Heart right ventricle (tissue), 16 donors: ENCODE measurements at regions not wholly inside any gene's neighbourhood (a gene's known extent, or its start where the extent isn't known, plus 50 kb on each side); places are given as distances from the start of the nearest gene placed in this dataset.
A peak's percentile ranks its signal among the peaks of the same experiment; 100 is the strongest.

ENCODE experiments used
- ATAC-seq, 8 donors: fragments of 200-7000 bp; cut with Tn5 transposase; one replicate each; pipeline ENCODE4 v1.9.1; 2020; ENCODE audit warnings: mild to moderate bottlenecking in 8 of 8, moderate library complexity in 8 of 8, moderate number of reproducible peaks in 1 of 8
- DNase-seq, 2 donors: peaks; one replicate each; pipeline ENCODE4 v3.0.0-alpha.2; 2020
- H3K27ac ChIP-seq, 10 donors: fragments of 200-600 bp; sonication (generic) in 2 of 10; one replicate each; pipeline versions ENCODE4 v1.5.0 to v1.8.0; 2020 to 2022; ENCODE audit warnings: mild to moderate bottlenecking in 3 of 10
- H3K27me3 ChIP-seq, 7 donors: fragments of 200-600 bp; one replicate each; pipeline ENCODE4 v1.8.0; 2021 to 2022; ENCODE audit warnings: mild to moderate bottlenecking in 2 of 7
- H3K36me3 ChIP-seq, 9 donors: fragments of 200-600 bp; sonication (generic) in 1 of 9; one replicate each; pipeline versions ENCODE4 v1.5.0 to v1.8.0; 2020 to 2022; ENCODE audit warnings: mild to moderate bottlenecking in 2 of 9
- H3K4me1 ChIP-seq, 9 donors: fragments of 200-600 bp; sonication (generic) in 1 of 9; one replicate each; pipeline versions ENCODE4 v1.5.0 to v1.8.0; 2020 to 2022; ENCODE audit warnings: mild to moderate bottlenecking in 4 of 9
- H3K4me3 ChIP-seq, 10 donors: fragments of 200-600 bp; sonication (generic) in 2 of 10; one replicate each; pipeline versions ENCODE4 v1.5.0 to v1.8.0; 2020 to 2022; ENCODE audit warnings: mild to moderate bottlenecking in 7 of 10, moderate library complexity in 2 of 10
- H3K9me3 ChIP-seq, 11 donors: fragments of 200-600 bp in 10 of 11; sonication (generic) in 2 of 11; one replicate each; pipeline versions ENCODE4 v1.5.0 to v1.8.0; 2013 to 2022; ENCODE audit warnings: mild to moderate bottlenecking in 2 of 11, control low read depth in 1 of 11, moderate library complexity in 1 of 11
- CTCF ChIP-seq, 9 donors: fragments of 200-600 bp; sonication (generic) in 2 of 9; IDR thresholded peaks; one replicate each; pipeline versions ENCODE4 v1.5.0 to v1.8.0; 2021 to 2022; ENCODE audit warnings: antibody characterized with exemption in 9 of 9, mild to moderate bottlenecking in 5 of 9, moderate library complexity in 1 of 9
- WGBS, 2 donors: extraction: QIAGEN DNeasy Blood & Tissue Kit; methylation state at CpG; one replicate each; pipeline ENCODE4 v1.1.7; 2013; ENCODE audit warnings: inconsistent platforms in 1 of 2; 5-methylcytosine and 5-hydroxymethylcytosine counted together
- intact Hi-C, 10 donors: fragments of 100-400 bp; cut with DNase I; formaldehyde crosslinking; loops; one replicate each; pipeline versions ENCODE4 v1.11.1 to v1.14.2; 2022
- donor health status: Arrhythmogenic right ventricular cardiomyopathy.
- donor health status: ischemic (EF 13 %, LVEDD 7.1; RV severe dilation, severe dysfunction).
- donor health status: healthy with polysubstance abuse.
- donor health status: DM: no; HTN: yes; CAD: no.
- donor health status: DM: no; HTN: no; CAD: no.
- donor health status: ischemic (EF 25% LVEDD 6.9; RV normal size, moderate dysfunction).
- donor health status: ischemic (EF 25% LVEDD 5.7; RV mildly dilated, moderate dysfunction).
- donor health status: healthy.
- donor health status: DM: yes; HTN: yes; CAD: no.
- donor health status: Ischemic cardiomyopathy.
- donor health status: ischemic (EF 35%, LVEDD 5.7; RV mildly dilated, moderate dysfunction).
- donor health status: nonischemic (EF 11% LVEDD 7.7; RV severe dilation, severe dysfunction).
- donor health status: DM: yes; HTN: yes; CAD: no.
- donor health status: PGD.
- donor health status: ischemic (EF 29% LVEDD 5.4; RV normal size, mild dysfunction).
- donor health status: nonischemic (EF 23%, LVEDD 6.1; RV moderate dilation, normal function).

- no peak overlapping the region for H3K4me3 ChIP-seq
- peaks cover 0 to 33% (median 8%) of the 10 kb centered on the region in 9 donors for H3K4me1 ChIP-seq
- WGBS, 2 donors: 42 to 47% methylated on average over 2 of the region's 2 CpGs
- H3K9me3 ChIP-seq: peaks cover 0 to 8% (median 0%) of the 10 kb centered on the region in 11 donors
- ATAC-seq (no peak), DNase-seq (no peak)
- intact Hi-C loops: loop anchor here in 1 of 10 donors (10.0 kb wide), 1 partner anchor 817 kb away; no protein-coding TSS in a partner anchor
- H3K27ac ChIP-seq: no peak overlapping the region
- no peaks in the 10 kb centered on the region for H3K36me3 ChIP-seq
- no peak for TF ChIP-seq CTCF (IDR thresholded peaks at IDR 0.05)
- H3K27me3 ChIP-seq: no peaks in the 10 kb centered on the region
Measured at GRCh38 chr4:27917381-27917780, 1056.7 kb downstream of the STIM2 start.

GRCh38 chr4:27921231-27921630, 1060.6 kb downstream of the STIM2 start:
- TF ChIP-seq CTCF (IDR thresholded peaks at IDR 0.05): no peak
- WGBS, 2 donors: 41 to 53% methylated on average over 4 of the region's 4 CpGs
- H3K4me1 ChIP-seq: peaks cover 0 to 33% (median 7%) of the 10 kb centered on the region in 9 donors
- ATAC-seq (peak in 2 of 8 donors; percentile 29 to 31), DNase-seq (no peak)
- peak overlapping the region in 1 of 10 donors; percentile 45 for H3K27ac ChIP-seq
- no peaks in the 10 kb centered on the region for H3K27me3 ChIP-seq
- no peaks in the 10 kb centered on the region for H3K9me3 ChIP-seq
- no peaks in the 10 kb centered on the region for H3K36me3 ChIP-seq
- no peak overlapping the region for H3K4me3 ChIP-seq
- intact Hi-C loops: no loop called here

GRCh38 chr4:27928761-27929540, 1068.3 kb downstream of the STIM2 start:
- DNase-seq: no peak
- intact Hi-C loops: no loop called here
- Histone ChIP-seq H3K4me1 (peaks cover 0 to 5% (median 0%) of the 10 kb centered on the region in 9 donors), H3K9me3 (no peaks in the 10 kb centered on the region), H3K36me3 (no peaks in the 10 kb centered on the region), H3K27ac (no peak overlapping the region), H3K27me3 (no peaks in the 10 kb centered on the region), H3K4me3 (no peak overlapping the region)
- no peak for ATAC-seq
- TF ChIP-seq CTCF (IDR thresholded peaks at IDR 0.05): no peak
- 53 to 54% methylated on average over 4 of the region's 4 CpGs for WGBS, 2 donors

- Histone ChIP-seq H3K36me3 (no peaks in the 10 kb centered on the region), H3K4me3 (no peak overlapping the region), H3K4me1 (peaks cover 0 to 5% (median 0%) of the 10 kb centered on the region in 9 donors), H3K27ac (no peak overlapping the region), H3K27me3 (no peaks in the 10 kb centered on the region), H3K9me3 (no peaks in the 10 kb centered on the region)
- no peak for ATAC-seq
- WGBS, 2 donors: 69 to 81% methylated on average over 3 of the region's 3 CpGs
- no peak for DNase-seq
- intact Hi-C loops: loop anchor here in 1 of 10 donors (10.0 kb wide), 1 partner anchor 785 kb away; no protein-coding TSS in a partner anchor
- TF ChIP-seq CTCF (IDR thresholded peaks at IDR 0.05): no peak
Measured at GRCh38 chr4:27930291-27930690, 1069.7 kb downstream of the STIM2 start.
